Hindlimb muscle (tissue), 1 donor: ENCODE measurements at regions not wholly inside any gene's neighbourhood (a gene's known extent, or its start where the extent isn't known, plus 50 kb on each side); places are given as distances from the start of the nearest gene placed in this dataset.
"Not testable (repeated sequence)": the region's sequence is repeated elsewhere in the genome, so short reads cannot be mapped to it uniquely, and the experiment has no call there.

Experiments
- DNase-seq: peaks from one replicate; pipeline ENCODE4 v3.0.0-alpha.2; 2013

- no peak for DNase-seq
These were observed 1212.5 kb downstream of the GALC start for GRCh38 chr14:86780461-86780860.

GRCh38 chr14:86779416-86779815 lies 1213.6 kb downstream of the GALC start:
- DNase-seq, result no peak

DNA sequence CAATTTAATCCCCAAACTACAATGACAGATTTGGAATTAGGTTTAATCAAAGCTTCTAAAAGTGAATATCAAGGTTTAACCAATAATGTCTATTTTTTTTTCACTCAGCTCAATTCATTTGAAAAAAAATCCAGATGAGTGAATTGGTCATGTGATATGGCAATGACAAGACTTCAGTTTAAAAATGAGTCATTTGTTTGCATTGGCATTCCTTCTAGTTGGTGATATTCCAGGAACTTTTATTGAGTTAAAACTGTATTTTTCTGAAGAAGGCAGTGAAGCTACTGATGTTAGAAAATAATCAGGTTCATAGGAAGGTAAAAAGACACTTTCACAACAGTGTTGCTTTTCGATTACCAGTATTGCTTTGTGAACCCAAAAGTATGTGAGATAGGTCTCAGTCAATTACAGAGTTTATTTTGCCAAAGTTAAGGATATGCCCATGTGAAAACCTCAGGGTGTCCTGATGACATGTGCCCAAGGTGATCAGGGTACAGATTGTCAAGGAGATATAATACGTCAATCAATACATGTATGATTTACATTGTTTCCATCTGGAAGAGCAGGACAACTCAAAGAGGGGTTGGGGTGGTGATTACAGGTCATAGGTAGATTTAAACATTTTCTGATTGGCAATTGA lies 1214.9 kb downstream of the GALC start:
- DNase-seq, result no peak

DNA sequence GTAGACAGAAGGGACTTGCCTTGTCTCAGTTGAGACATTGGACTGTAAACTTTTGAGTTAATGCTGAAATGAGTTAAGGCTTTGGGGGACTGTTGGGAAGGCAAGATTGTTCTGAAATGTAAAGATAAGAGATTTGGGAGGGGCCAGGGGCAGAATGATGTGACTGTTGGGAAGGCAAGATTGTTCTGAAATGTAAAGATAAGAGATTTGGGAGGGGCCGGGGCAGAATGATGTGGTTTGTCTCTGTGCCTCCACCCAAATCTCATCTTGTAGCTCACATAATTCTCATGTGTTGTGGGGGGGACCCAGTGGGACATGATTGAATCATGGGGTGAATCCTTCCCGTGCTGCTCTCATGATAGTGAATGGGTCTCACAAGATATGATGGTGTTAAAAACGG lies 1217.1 kb downstream of the GALC start:
- DNase-seq, result not testable (repeated sequence)

- DNase-seq, result no peak
These were observed 1218.1 kb downstream of the GALC start for GRCh38 chr14:86774916-86775315.

- no peak for DNase-seq
These were observed 1220.9 kb downstream of the GALC start for GRCh38 chr14:86772075-86772474.

DNA sequence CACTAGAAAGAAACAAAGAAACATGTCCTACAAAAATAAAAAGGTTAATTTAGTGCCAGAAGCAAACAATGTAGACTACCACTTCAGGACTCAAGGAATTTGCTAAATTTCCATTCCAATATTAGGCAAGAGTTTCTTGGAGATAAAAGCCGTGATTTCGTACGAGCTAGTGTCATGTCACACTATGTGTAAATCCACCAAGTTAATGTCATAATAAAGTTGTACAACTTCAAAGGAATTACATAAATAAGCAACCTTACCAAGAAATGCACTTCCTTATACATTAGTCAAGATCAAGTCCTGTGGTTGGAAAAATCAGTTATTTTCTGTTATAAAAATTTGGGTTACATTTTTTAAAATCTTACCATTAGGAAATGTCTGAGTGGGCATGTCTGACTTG lies 1222.8 kb downstream of the GALC start:
- DNase-seq, result no peak

DNA sequence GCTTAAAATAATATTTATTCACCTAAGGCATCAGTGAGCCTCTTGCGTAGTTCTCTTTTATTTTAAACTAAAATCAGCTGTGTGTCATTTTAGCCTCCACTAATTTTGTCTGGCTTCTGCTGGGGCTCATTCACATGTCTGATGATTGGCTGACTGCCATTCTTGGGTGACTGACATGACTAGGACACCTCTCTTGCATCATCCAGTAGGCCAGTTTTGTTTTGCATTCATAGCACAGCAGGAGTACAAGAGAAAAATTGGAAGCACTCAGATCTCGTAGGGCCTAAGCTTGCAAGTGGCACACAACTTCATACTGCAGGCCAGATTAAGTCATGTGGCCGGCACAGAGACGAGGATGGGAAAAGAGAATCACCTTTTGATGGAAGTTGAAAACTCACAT lies 1226.5 kb downstream of the GALC start:
- no peak for DNase-seq

DNA sequence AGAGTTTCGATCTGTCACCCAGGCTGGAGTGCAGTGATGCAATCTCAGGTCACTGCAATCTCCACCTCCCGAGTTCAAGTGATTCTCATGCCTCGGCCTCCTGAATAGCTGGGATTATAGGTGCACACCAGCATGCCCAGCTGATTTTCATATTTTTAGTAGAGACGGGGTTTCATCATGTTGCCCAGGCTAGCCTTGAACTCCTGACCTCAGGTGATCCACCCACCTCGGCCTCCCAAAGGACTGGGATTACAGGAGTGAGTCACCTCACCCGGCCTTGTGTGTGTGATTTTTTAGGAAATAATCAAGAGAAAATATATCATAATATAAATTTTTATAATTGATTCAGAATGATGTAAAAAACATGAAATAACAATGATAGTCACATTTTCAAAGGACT lies 1231.4 kb downstream of the GALC start:
- no peak for DNase-seq

- DNase-seq, result no peak
These were observed 1226.7 kb downstream of the FLRT2 start for GRCh38 chr14:86756521-86757190.

DNA sequence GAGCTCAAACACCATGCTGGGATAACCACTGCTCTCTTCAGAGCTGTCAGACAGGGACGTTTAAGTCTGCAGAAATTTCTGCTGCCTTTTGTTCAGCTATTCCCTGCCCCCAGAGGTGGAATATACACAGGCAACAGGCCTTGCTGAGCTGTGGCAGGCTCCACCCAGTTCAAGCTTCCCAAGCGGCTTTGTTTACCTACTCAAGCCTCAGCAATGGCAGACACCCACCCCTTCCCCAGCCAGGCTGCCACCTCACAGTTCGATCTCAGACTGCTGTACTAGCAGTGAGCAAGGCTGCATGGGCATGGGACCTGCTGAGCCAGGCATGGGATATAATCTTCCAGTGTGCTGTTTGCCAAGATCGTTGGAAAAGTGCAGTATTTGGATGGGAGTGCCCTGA lies 1220.5 kb downstream of the FLRT2 start:
- DNase-seq, result not testable (repeated sequence)

GRCh38 chr14:86739761-86740160 lies 1209.8 kb downstream of the FLRT2 start:
- DNase-seq, result no peak

GRCh38 chr14:86731427-86731826 lies 1201.5 kb downstream of the FLRT2 start:
- DNase-seq, result not testable (repeated sequence)

- no peak for DNase-seq
These were observed 1193.3 kb downstream of the FLRT2 start for GRCh38 chr14:86723254-86723624.

- DNase-seq, result no peak
These were observed 1192.8 kb downstream of the FLRT2 start for GRCh38 chr14:86722612-86723253.

GRCh38 chr14:86714575-86714974 lies 1184.6 kb downstream of the FLRT2 start:
- no peak for DNase-seq

DNA sequence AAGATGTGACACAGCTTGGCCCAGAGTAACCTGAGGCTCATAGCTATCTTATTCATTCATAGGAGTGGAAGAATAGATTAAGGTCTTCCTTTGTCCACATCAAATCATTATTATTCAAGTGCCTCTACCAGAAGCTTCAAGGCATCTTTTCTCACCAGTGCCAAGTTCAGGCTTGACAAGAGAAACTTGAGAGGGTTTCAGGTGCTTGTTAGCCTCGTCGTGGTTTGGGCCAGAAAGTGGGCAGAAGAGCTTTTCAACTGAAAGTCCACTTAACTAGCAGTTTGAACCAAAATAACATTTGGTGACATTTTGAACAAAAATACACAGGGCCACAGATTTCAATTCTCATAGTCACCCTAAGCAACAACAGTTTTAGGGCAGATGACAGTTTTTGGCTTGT lies 1184.2 kb downstream of the FLRT2 start:
- no peak for DNase-seq

- DNase-seq, result no peak
These were observed 1182.8 kb downstream of the FLRT2 start for GRCh38 chr14:86712727-86713126.

GRCh38 chr14:86712176-86712575 lies 1182.2 kb downstream of the FLRT2 start:
- no peak for DNase-seq

DNA sequence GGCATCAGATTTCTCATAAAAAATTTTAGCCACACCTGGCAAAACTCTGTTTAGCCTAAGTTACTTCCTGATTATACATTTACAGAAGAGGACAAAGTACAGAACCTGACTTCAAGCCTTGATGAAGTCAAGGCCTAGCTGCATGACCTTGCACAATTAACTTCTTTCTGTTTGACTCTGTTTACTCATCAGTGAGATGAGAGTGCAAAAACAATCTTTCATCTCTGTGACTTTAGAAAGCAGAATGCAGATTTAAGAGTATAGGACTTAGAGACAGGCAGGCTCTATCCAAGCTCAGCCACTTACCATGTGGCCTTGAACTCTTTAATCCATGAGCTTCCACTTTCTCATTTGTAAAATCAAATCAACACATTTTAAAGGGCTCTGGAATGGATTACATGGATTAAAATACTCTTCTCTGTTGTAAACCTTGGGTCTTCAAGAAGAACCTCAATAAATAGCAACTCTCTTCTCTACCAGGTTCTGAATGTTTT lies 1178.9 kb downstream of the FLRT2 start:
- DNase-seq, result no peak

GRCh38 chr14:86707071-86707470 lies 1177.1 kb downstream of the FLRT2 start:
- DNase-seq, result no peak

DNA sequence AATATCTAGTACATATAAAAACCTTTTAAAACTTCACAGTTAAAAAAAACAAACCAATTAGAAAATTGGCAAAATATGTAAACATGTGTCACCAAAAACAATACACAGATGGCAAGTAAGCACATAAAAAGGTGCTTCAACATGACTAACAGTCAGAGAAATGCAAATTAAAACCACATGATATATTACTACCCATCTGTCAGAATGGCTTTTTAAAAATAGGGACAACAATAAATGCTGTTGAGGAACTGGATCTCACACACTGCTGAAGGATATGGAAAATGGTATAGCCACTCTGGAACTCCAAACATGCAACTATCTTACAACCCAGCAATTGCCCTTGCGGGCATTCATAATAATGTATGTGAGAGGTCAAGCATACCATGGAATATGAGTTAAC lies 1153.6 kb downstream of the FLRT2 start:
- DNase-seq, result no peak

DNA sequence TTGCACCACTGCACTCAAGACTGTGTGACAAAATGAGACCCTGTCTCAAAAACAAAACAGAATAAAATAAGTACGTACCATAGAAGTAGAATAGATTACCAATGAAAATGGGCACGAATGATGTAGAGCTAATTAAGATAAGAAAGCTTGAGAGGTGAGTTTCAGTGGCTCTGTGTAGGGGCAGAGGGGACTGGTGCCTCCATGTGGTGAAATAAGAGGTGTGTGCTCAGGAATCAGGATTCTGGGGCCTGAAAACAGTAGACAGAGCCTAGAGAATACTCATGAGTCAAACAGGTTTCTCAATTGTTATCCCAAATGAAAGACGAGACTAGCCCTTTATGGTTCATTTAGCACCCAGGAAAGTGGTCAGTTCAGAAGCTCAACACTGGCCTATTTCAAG lies 1145.1 kb downstream of the FLRT2 start:
- no peak for DNase-seq

- no peak for DNase-seq
These were observed 1143.6 kb downstream of the FLRT2 start for GRCh38 chr14:86673523-86673969.
